Keratinocyte (primary cell): ENCODE measurements at regions not wholly inside any gene's neighbourhood (a gene's known extent, or its start where the extent isn't known, plus 50 kb on each side); places are given as distances from the start of the nearest gene placed in this dataset.

Source experiments
- CTCF ChIP-seq, 3 experiments: IDR thresholded peaks in 1 of 3; conservative IDR thresholded peaks in 1 of 3; optimal IDR thresholded peaks in 1 of 3; 2 replicates in 2 of 3; 3 replicates in 1 of 3; pipeline versions ENCODE3 to v1.5.1; 2011; ENCODE audit warnings: low read length in 3 of 3, mild to moderate bottlenecking in 3 of 3, moderate library complexity in 2 of 3, control low read depth in 1 of 3, inconsistent platforms in 1 of 3; ENCODE audit not compliant: insufficient read depth in 2 of 3; ENCODE audit errors: extremely low read depth in 1 of 3
- EZH2 ChIP-seq: IDR thresholded peaks from one replicate; pipeline ENCODE4 v1.6.1; 2012; ENCODE audit warnings: inconsistent platforms, mild to moderate bottlenecking, low read length, moderate library complexity

- TF ChIP-seq CTCF (optimal IDR thresholded peaks at IDR 0.05 in 1 of 3, IDR thresholded peaks at IDR 0.05 in 1 of 3, conservative IDR thresholded peaks at IDR 0.05 in 1 of 3; ENCODE audit: extremely low read depth in 1 of 3, insufficient read depth in 2 of 3, low read length in 3 of 3) (no peak), EZH2 (no peak)
Observed at GRCh38 chr12:47412601-47413236, 293.1 kb downstream of the RPAP3 start.
